Heart right ventricle (tissue), 16 donors: ENCODE measurements at regions not wholly inside any gene's neighbourhood (a gene's known extent, or its start where the extent isn't known, plus 50 kb on each side); places are given as distances from the start of the nearest gene placed in this dataset.

Experiments
- ATAC-seq, 8 donors: fragments of 200-7000 bp; cut with Tn5 transposase; one replicate each; pipeline ENCODE4 v1.9.1; 2020; ENCODE audit warnings: mild to moderate bottlenecking in 8 of 8, moderate library complexity in 8 of 8, moderate number of reproducible peaks in 1 of 8
- DNase-seq, 2 donors: peaks; one replicate each; pipeline ENCODE4 v3.0.0-alpha.2; 2020
- H3K27ac ChIP-seq, 10 donors: fragments of 200-600 bp; sonication (generic) in 2 of 10; one replicate each; pipeline versions ENCODE4 v1.5.0 to v1.8.0; 2020 to 2022; ENCODE audit warnings: mild to moderate bottlenecking in 3 of 10
- H3K27me3 ChIP-seq, 7 donors: fragments of 200-600 bp; one replicate each; pipeline ENCODE4 v1.8.0; 2021 to 2022; ENCODE audit warnings: mild to moderate bottlenecking in 2 of 7
- H3K36me3 ChIP-seq, 9 donors: fragments of 200-600 bp; sonication (generic) in 1 of 9; one replicate each; pipeline versions ENCODE4 v1.5.0 to v1.8.0; 2020 to 2022; ENCODE audit warnings: mild to moderate bottlenecking in 2 of 9
- H3K4me1 ChIP-seq, 9 donors: fragments of 200-600 bp; sonication (generic) in 1 of 9; one replicate each; pipeline versions ENCODE4 v1.5.0 to v1.8.0; 2020 to 2022; ENCODE audit warnings: mild to moderate bottlenecking in 4 of 9
- H3K4me3 ChIP-seq, 10 donors: fragments of 200-600 bp; sonication (generic) in 2 of 10; one replicate each; pipeline versions ENCODE4 v1.5.0 to v1.8.0; 2020 to 2022; ENCODE audit warnings: mild to moderate bottlenecking in 7 of 10, moderate library complexity in 2 of 10
- H3K9me3 ChIP-seq, 11 donors: fragments of 200-600 bp in 10 of 11; sonication (generic) in 2 of 11; one replicate each; pipeline versions ENCODE4 v1.5.0 to v1.8.0; 2013 to 2022; ENCODE audit warnings: mild to moderate bottlenecking in 2 of 11, control low read depth in 1 of 11, moderate library complexity in 1 of 11
- CTCF ChIP-seq, 9 donors: fragments of 200-600 bp; sonication (generic) in 2 of 9; IDR thresholded peaks; one replicate each; pipeline versions ENCODE4 v1.5.0 to v1.8.0; 2021 to 2022; ENCODE audit warnings: antibody characterized with exemption in 9 of 9, mild to moderate bottlenecking in 5 of 9, moderate library complexity in 1 of 9
- WGBS, 2 donors: extraction: QIAGEN DNeasy Blood & Tissue Kit; methylation state at CpG; one replicate each; pipeline ENCODE4 v1.1.7; 2013; ENCODE audit warnings: inconsistent platforms in 1 of 2; 5-methylcytosine and 5-hydroxymethylcytosine counted together
- intact Hi-C, 10 donors: fragments of 100-400 bp; cut with DNase I; formaldehyde crosslinking; loops; one replicate each; pipeline versions ENCODE4 v1.11.1 to v1.14.2; 2022
- donor health status: Arrhythmogenic right ventricular cardiomyopathy.
- donor health status: ischemic (EF 13 %, LVEDD 7.1; RV severe dilation, severe dysfunction).
- donor health status: healthy with polysubstance abuse.
- donor health status: DM: no; HTN: yes; CAD: no.
- donor health status: DM: no; HTN: no; CAD: no.
- donor health status: ischemic (EF 25% LVEDD 6.9; RV normal size, moderate dysfunction).
- donor health status: ischemic (EF 25% LVEDD 5.7; RV mildly dilated, moderate dysfunction).
- donor health status: healthy.
- donor health status: DM: yes; HTN: yes; CAD: no.
- donor health status: Ischemic cardiomyopathy.
- donor health status: ischemic (EF 35%, LVEDD 5.7; RV mildly dilated, moderate dysfunction).
- donor health status: nonischemic (EF 11% LVEDD 7.7; RV severe dilation, severe dysfunction).
- donor health status: DM: yes; HTN: yes; CAD: no.
- donor health status: PGD.
- donor health status: ischemic (EF 29% LVEDD 5.4; RV normal size, mild dysfunction).
- donor health status: nonischemic (EF 23%, LVEDD 6.1; RV moderate dilation, normal function).

- Histone ChIP-seq H3K4me1 (peaks cover 0 to 28% (median 21%) of the 10 kb centered on the region in 9 donors), H3K4me3 (no peak overlapping the region), H3K27ac (no peak overlapping the region), H3K9me3 (peaks cover 0 to 7% (median 0%) of the 10 kb centered on the region in 11 donors), H3K36me3 (no peaks in the 10 kb centered on the region), H3K27me3 (no peaks in the 10 kb centered on the region)
- WGBS, 2 donors = 75 to 80% methylated on average over 15 of the region's 15 CpGs
- intact Hi-C loops = loop anchor here in 1 of 10 donors (10.0 kb wide), 1 partner anchor 161 kb away; the partner anchor contains the start of gene SMAD6
- ATAC-seq = peak; percentile 30 to 54 (median 42)
- DNase-seq = no peak
- TF ChIP-seq CTCF (IDR thresholded peaks at IDR 0.05) = no peak
Measured at GRCh38 chr15:66865622-66866611, 163.9 kb downstream of the SMAD6 start.

- Histone ChIP-seq H3K4me3 (no peak overlapping the region), H3K4me1 (peaks cover 0 to 28% (median 21%) of the 10 kb centered on the region in 9 donors), H3K27ac (no peak overlapping the region), H3K9me3 (peaks cover 0 to 9% (median 0%) of the 10 kb centered on the region in 11 donors), H3K36me3 (no peaks in the 10 kb centered on the region), H3K27me3 (no peaks in the 10 kb centered on the region)
- TF ChIP-seq CTCF (IDR thresholded peaks at IDR 0.05) = no peak
- DNase-seq = no peak
- ATAC-seq = no peak
- intact Hi-C loops = loop anchor here in 1 of 10 donors (10.0 kb wide), 1 partner anchor 162 kb away; the partner anchor contains the start of gene SMAD6
- 81 to 91% methylated on average over 6 of the region's 6 CpGs for WGBS, 2 donors
Measured at GRCh38 chr15:66866656-66867055, 164.6 kb downstream of the SMAD6 start.

GRCh38 chr15:66868918-66869317, 166.9 kb downstream of the SMAD6 start:
- Histone ChIP-seq H3K27ac (no peak overlapping the region), H3K27me3 (no peaks in the 10 kb centered on the region), H3K9me3 (peaks cover 0 to 9% (median 0%) of the 10 kb centered on the region in 11 donors), H3K36me3 (no peaks in the 10 kb centered on the region), H3K4me3 (no peak overlapping the region), H3K4me1 (peaks cover 0 to 15% (median 11%) of the 10 kb centered on the region in 9 donors)
- intact Hi-C loops = loop anchor here in 1 of 10 donors (10.0 kb wide), 1 partner anchor 164 kb away; the partner anchor contains the start of gene SMAD6
- DNase-seq (no peak), ATAC-seq (no peak)
- 56 to 74% methylated on average over 1 of the region's 1 CpG for WGBS, 2 donors
- TF ChIP-seq CTCF (IDR thresholded peaks at IDR 0.05) = no peak

GRCh38 chr15:66870880-66871388, 168.9 kb downstream of the SMAD6 start:
- Histone ChIP-seq H3K4me3 (no peak overlapping the region), H3K27ac (no peak overlapping the region), H3K4me1 (peaks cover 0 to 15% (median 8%) of the 10 kb centered on the region in 9 donors), H3K36me3 (no peaks in the 10 kb centered on the region), H3K27me3 (no peaks in the 10 kb centered on the region), H3K9me3 (peaks cover 0 to 9% (median 0%) of the 10 kb centered on the region in 11 donors)
- intact Hi-C loops = no loop called here
- ATAC-seq (no peak), DNase-seq (no peak)
- no peak for TF ChIP-seq CTCF (IDR thresholded peaks at IDR 0.05)
